ENCODE measurements at regions not wholly inside any gene's neighbourhood (a gene's known extent, or its start where the extent isn't known, plus 50 kb on each side); places are given as distances from the start of the nearest gene placed in this dataset.
A peak's percentile ranks its signal among the peaks of the same experiment; 100 is the strongest.

DNA sequence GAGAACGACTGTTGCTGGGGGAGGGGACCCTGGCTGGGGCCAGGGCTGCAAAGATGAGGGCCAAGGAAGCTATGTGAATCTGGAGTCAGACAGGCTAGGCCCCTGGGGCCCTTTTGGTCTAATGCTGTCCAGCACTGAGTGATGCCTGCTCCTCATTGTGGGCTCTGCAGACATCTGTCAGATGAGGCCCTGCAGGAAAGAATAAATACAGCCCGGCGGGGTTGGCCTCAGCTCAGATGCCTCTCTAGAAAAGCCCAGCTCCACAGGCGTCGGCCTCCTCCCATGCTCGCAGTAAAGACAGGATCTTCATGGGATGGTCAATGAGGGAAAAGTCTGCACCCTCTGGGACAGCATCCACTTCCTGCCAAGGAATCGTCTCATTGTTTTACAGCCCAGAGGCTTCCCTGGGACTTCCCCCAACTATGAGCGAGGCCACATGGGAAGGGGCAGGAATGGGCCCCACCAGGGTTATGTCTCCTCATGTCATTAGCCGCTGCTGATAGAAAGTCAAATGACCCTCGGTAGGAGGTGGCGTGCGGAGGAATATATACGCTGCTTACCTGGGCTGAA is 125.8 kb upstream of the GLI2 start:
- H4K91ac ChIP-seq (ENCODE audit: low read depth, low read length, poor library complexity), result no peak overlapping the region
- no peak overlapping the region for H3K4me2 ChIP-seq (ENCODE audit: insufficient read depth, low read length, poor library complexity, severe bottlenecking)
- no peak overlapping the region for H2BK5ac ChIP-seq (ENCODE audit: low read length)
- no peak overlapping the region for H2BK15ac ChIP-seq (ENCODE audit: low read length)
- no peak for DNase-seq (ENCODE audit: low spot score)
- H3K9ac ChIP-seq (ENCODE audit: low read depth, low read length, poor library complexity), result no peak overlapping the region
- peak overlapping the region; percentile 21 for H2AK5ac ChIP-seq (ENCODE audit: low read depth, low read length)
- peaks cover 0 to 30% (median 0%) of the 10 kb centered on the region in 3 experiments for H3K27me3 ChIP-seq (ENCODE audit: control insufficient read depth in 3 of 3, insufficient read depth in 3 of 3, low read depth in 1 of 3, low read length in 3 of 3)
- no peaks in the 10 kb centered on the region for H3K9me3 ChIP-seq (replicated peaks in 1 of 2; ENCODE audit: control insufficient read depth in 2 of 2, insufficient read depth in 1 of 2, low read depth in 1 of 2, low read length in 2 of 2)
- no peak overlapping the region for H3K4ac ChIP-seq (ENCODE audit: low read length)
- no peak overlapping the region for H3K27ac ChIP-seq (replicated peaks; ENCODE audit: low read length)
- no peaks in the 10 kb centered on the region for H3K36me3 ChIP-seq (replicated peaks in 1 of 2; ENCODE audit: control insufficient read depth in 2 of 2, insufficient read depth in 2 of 2, low read length in 2 of 2)
- WGBS, 2 donors (ENCODE audit: extremely low coverage in 2 of 2, insufficient read length in 2 of 2, insufficient replicate concordance in 1 of 2), result no CpG with 5 or more reads among the region's 13 CpGs
- H3K23ac ChIP-seq (ENCODE audit: low read depth, low read length, poor library complexity), result no peak overlapping the region
- no peak overlapping the region for H4K8ac ChIP-seq (ENCODE audit: low read depth, low read length)
- no peak overlapping the region for H2BK120ac ChIP-seq (ENCODE audit: low read depth, low read length)
- H2BK12ac ChIP-seq (ENCODE audit: low read length), result no peak overlapping the region
- H3K4me3 ChIP-seq (ENCODE audit: low read length in 2 of 2), result no peak overlapping the region
- H3K18ac ChIP-seq (ENCODE audit: low read length), result no peak overlapping the region
- no peaks in the 10 kb centered on the region for H3K79me1 ChIP-seq (ENCODE audit: low read depth, low read length)
- peaks cover 1 to 6% of the 10 kb centered on the region in 2 donors for H3K4me1 ChIP-seq (ENCODE audit: control insufficient read depth in 2 of 2, insufficient read depth in 1 of 2, low read depth in 1 of 2, low read length in 2 of 2)
- H2AFZ ChIP-seq (ENCODE audit: low read length), result peak overlapping the region; percentile 49
- H3K14ac ChIP-seq (ENCODE audit: low read length), result no peak overlapping the region

DNA sequence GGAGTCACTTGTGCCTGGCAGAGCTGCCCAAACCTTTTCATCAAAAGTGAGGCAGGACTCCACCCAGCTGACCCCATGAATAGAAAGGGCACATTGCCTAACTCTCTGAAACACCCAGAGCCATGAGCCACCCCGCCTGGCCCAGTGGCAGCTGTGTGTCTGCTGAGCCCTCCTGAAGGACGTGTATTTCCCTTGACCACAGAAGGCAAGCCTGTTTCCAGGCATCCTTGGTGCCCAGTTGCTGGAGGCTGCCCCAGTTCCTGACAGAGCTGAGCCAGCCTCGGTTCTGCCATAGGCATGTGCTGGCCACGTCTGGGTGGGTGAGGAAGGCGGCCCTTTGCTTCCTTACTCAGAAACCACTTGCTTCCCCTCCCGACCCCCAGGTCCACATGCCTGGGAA is 124.7 kb upstream of the GLI2 start:
- H3K9ac ChIP-seq (ENCODE audit: low read depth, low read length, poor library complexity), result no peak overlapping the region
- no peak overlapping the region for H3K4me3 ChIP-seq (ENCODE audit: low read length in 2 of 2)
- no peak overlapping the region for H3K4ac ChIP-seq (ENCODE audit: low read length)
- peaks cover 0 to 30% (median 0%) of the 10 kb centered on the region in 3 experiments for H3K27me3 ChIP-seq (ENCODE audit: control insufficient read depth in 3 of 3, insufficient read depth in 3 of 3, low read depth in 1 of 3, low read length in 3 of 3)
- no peak overlapping the region for H2BK5ac ChIP-seq (ENCODE audit: low read length)
- H2AFZ ChIP-seq (ENCODE audit: low read length), result no peak overlapping the region
- WGBS, 2 donors (ENCODE audit: extremely low coverage in 2 of 2, insufficient read length in 2 of 2, insufficient replicate concordance in 1 of 2), result no CpG with 5 or more reads among the region's 6 CpGs
- no peaks in the 10 kb centered on the region for H3K36me3 ChIP-seq (replicated peaks in 1 of 2; ENCODE audit: control insufficient read depth in 2 of 2, insufficient read depth in 2 of 2, low read length in 2 of 2)
- H4K91ac ChIP-seq (ENCODE audit: low read depth, low read length, poor library complexity), result no peak overlapping the region
- H2BK12ac ChIP-seq (ENCODE audit: low read length), result no peak overlapping the region
- H3K4me2 ChIP-seq (ENCODE audit: insufficient read depth, low read length, poor library complexity, severe bottlenecking), result no peak overlapping the region
- no peak overlapping the region for H4K8ac ChIP-seq (ENCODE audit: low read depth, low read length)
- H2BK120ac ChIP-seq (ENCODE audit: low read depth, low read length), result no peak overlapping the region
- no peak overlapping the region for H2BK15ac ChIP-seq (ENCODE audit: low read length)
- peak overlapping the region; percentile 32 for H3K18ac ChIP-seq (ENCODE audit: low read length)
- H3K14ac ChIP-seq (ENCODE audit: low read length), result peak overlapping the region; percentile 21
- H3K23ac ChIP-seq (ENCODE audit: low read depth, low read length, poor library complexity), result peak overlapping the region; percentile 52
- H3K79me1 ChIP-seq (ENCODE audit: low read depth, low read length), result no peaks in the 10 kb centered on the region
- H3K4me1 ChIP-seq (ENCODE audit: control insufficient read depth in 2 of 2, insufficient read depth in 1 of 2, low read depth in 1 of 2, low read length in 2 of 2), result peaks cover 1 to 6% of the 10 kb centered on the region in 2 donors
- no peaks in the 10 kb centered on the region for H3K9me3 ChIP-seq (replicated peaks in 1 of 2; ENCODE audit: control insufficient read depth in 2 of 2, insufficient read depth in 1 of 2, low read depth in 1 of 2, low read length in 2 of 2)
- no peak overlapping the region for H3K27ac ChIP-seq (replicated peaks; ENCODE audit: low read length)
- H2AK5ac ChIP-seq (ENCODE audit: low read depth, low read length), result peak overlapping the region; percentile 30
- DNase-seq (ENCODE audit: low spot score), result no peak

GRCh38 chr2:120611961-120612360 is 123.7 kb upstream of the GLI2 start:
- Histone ChIP-seq H3K79me1 (ENCODE audit: low read depth, low read length) (no peaks in the 10 kb centered on the region), H2AFZ (ENCODE audit: low read length) (no peak overlapping the region), H3K18ac (ENCODE audit: low read length) (no peak overlapping the region), H3K4me1 (ENCODE audit: control insufficient read depth in 2 of 2, insufficient read depth in 1 of 2, low read depth in 1 of 2, low read length in 2 of 2) (peaks cover 1 to 6% of the 10 kb centered on the region in 2 donors), H2BK5ac (ENCODE audit: low read length) (no peak overlapping the region), H3K23ac (ENCODE audit: low read depth, low read length, poor library complexity) (no peak overlapping the region), H2BK120ac (ENCODE audit: low read depth, low read length) (no peak overlapping the region), H3K27me3 (ENCODE audit: control insufficient read depth in 3 of 3, insufficient read depth in 3 of 3, low read depth in 1 of 3, low read length in 3 of 3) (peaks cover 0 to 30% (median 0%) of the 10 kb centered on the region in 3 experiments), H3K4ac (ENCODE audit: low read length) (no peak overlapping the region), H4K91ac (ENCODE audit: low read depth, low read length, poor library complexity) (no peak overlapping the region), H3K4me2 (ENCODE audit: insufficient read depth, low read length, poor library complexity, severe bottlenecking) (no peak overlapping the region), H3K14ac (ENCODE audit: low read length) (no peak overlapping the region), H3K36me3 (replicated peaks in 1 of 2; ENCODE audit: control insufficient read depth in 2 of 2, insufficient read depth in 2 of 2, low read length in 2 of 2) (no peaks in the 10 kb centered on the region), H2BK12ac (ENCODE audit: low read length) (no peak overlapping the region), H4K8ac (ENCODE audit: low read depth, low read length) (no peak overlapping the region), H3K9ac (ENCODE audit: low read depth, low read length, poor library complexity) (no peak overlapping the region), H3K4me3 (ENCODE audit: low read length in 2 of 2) (no peak overlapping the region), H3K27ac (replicated peaks; ENCODE audit: low read length) (no peak overlapping the region), H3K9me3 (replicated peaks in 1 of 2; ENCODE audit: control insufficient read depth in 2 of 2, insufficient read depth in 1 of 2, low read depth in 1 of 2, low read length in 2 of 2) (no peaks in the 10 kb centered on the region), H2AK5ac (ENCODE audit: low read depth, low read length) (no peak overlapping the region), H2BK15ac (ENCODE audit: low read length) (no peak overlapping the region)
- WGBS, 2 donors (ENCODE audit: extremely low coverage in 2 of 2, insufficient read length in 2 of 2, insufficient replicate concordance in 1 of 2), result no CpG with 5 or more reads among the region's 13 CpGs
- DNase-seq (ENCODE audit: low spot score), result no peak

DNA sequence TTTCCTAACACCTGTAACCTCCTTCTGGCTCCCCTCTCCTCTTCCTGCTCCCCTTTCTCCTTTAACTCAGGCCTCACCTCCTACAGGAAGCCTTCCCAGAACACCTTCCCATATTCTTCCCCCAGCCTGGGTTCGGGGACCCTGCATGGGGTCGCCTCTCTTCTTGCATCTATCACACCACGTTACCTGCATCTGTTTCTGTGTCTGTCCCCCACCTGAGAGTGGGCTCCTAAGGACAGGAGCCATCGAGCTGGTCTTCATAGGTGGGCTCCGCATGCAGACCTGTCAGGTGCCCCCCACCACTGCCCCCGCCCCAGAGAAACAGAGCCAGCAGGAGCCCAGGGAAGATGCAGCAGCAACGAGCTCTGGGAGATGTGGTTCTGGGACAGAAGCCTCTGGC is 123.2 kb upstream of the GLI2 start:
- no peak overlapping the region for H3K23ac ChIP-seq (ENCODE audit: low read depth, low read length, poor library complexity)
- H2BK12ac ChIP-seq (ENCODE audit: low read length), result no peak overlapping the region
- H3K9ac ChIP-seq (ENCODE audit: low read depth, low read length, poor library complexity), result no peak overlapping the region
- H3K4me1 ChIP-seq (ENCODE audit: control insufficient read depth in 2 of 2, insufficient read depth in 1 of 2, low read depth in 1 of 2, low read length in 2 of 2), result peaks cover 1 to 6% of the 10 kb centered on the region in 2 donors
- no peak overlapping the region for H3K4me3 ChIP-seq (ENCODE audit: low read length in 2 of 2)
- H2BK15ac ChIP-seq (ENCODE audit: low read length), result no peak overlapping the region
- no peak for DNase-seq (ENCODE audit: low spot score)
- peak overlapping the region; percentile 29 for H3K18ac ChIP-seq (ENCODE audit: low read length)
- no peaks in the 10 kb centered on the region for H3K9me3 ChIP-seq (replicated peaks in 1 of 2; ENCODE audit: control insufficient read depth in 2 of 2, insufficient read depth in 1 of 2, low read depth in 1 of 2, low read length in 2 of 2)
- no peak overlapping the region for H4K91ac ChIP-seq (ENCODE audit: low read depth, low read length, poor library complexity)
- no peaks in the 10 kb centered on the region for H3K79me1 ChIP-seq (ENCODE audit: low read depth, low read length)
- H2BK5ac ChIP-seq (ENCODE audit: low read length), result no peak overlapping the region
- H3K27me3 ChIP-seq (ENCODE audit: control insufficient read depth in 3 of 3, insufficient read depth in 3 of 3, low read depth in 1 of 3, low read length in 3 of 3), result peaks cover 0 to 30% (median 0%) of the 10 kb centered on the region in 3 experiments
- H2AK5ac ChIP-seq (ENCODE audit: low read depth, low read length), result no peak overlapping the region
- no peak overlapping the region for H4K8ac ChIP-seq (ENCODE audit: low read depth, low read length)
- H3K4ac ChIP-seq (ENCODE audit: low read length), result no peak overlapping the region
- H3K4me2 ChIP-seq (ENCODE audit: insufficient read depth, low read length, poor library complexity, severe bottlenecking), result no peak overlapping the region
- H3K27ac ChIP-seq (replicated peaks; ENCODE audit: low read length), result no peak overlapping the region
- no peak overlapping the region for H2BK120ac ChIP-seq (ENCODE audit: low read depth, low read length)
- H3K36me3 ChIP-seq (replicated peaks in 1 of 2; ENCODE audit: control insufficient read depth in 2 of 2, insufficient read depth in 2 of 2, low read length in 2 of 2), result no peaks in the 10 kb centered on the region
- no CpG with 5 or more reads among the region's 7 CpGs for WGBS, 2 donors (ENCODE audit: extremely low coverage in 2 of 2, insufficient read length in 2 of 2, insufficient replicate concordance in 1 of 2)
- H3K14ac ChIP-seq (ENCODE audit: low read length), result no peak overlapping the region
- no peak overlapping the region for H2AFZ ChIP-seq (ENCODE audit: low read length)

Measured in neuronal stem cell (in vitro differentiated cells).